ENCODE measurements at regions not wholly inside any gene's neighbourhood (a gene's known extent, or its start where the extent isn't known, plus 50 kb on each side); places are given as distances from the start of the nearest gene placed in this dataset.

DNA sequence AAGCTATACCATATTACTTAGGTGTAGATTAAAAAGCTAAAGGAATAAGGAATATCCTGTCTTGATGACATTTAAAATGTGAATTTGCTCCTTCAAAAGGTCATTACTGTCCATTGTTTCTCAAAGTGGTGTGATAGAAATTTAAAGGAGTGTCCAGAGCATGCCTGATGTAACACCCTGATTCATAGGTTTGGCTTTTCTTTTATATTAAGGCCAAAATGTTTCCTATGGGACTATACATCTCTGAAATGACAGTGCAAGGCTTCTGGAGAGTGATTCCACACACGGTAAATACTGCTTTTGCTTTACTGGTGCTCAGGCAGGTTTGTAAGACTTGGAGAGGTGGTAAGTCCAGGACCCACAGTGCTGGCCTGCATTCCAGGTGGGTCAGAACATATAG is 289.9 kb downstream of the RFC3 start:
- no peak for DNase-seq (ENCODE audit: low read depth, low spot score)

DNA sequence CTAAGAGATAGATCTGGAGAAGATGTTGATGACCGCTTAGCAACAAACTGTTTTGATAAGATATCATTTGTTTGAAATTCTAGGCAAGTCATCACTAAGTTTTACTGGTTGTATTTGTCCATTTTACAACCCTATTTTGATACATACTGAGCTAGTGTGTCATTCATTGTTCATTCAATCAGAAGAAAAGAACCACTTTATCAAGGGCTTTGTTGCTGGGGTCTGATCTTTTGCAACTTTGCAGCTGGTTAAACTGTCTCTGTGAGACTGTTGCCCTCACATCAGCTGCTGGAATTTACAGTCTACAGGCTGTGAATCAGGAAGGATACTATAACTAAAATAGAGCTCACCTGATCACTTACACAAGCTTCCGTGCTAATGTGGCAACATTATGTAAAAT is 290.5 kb downstream of the RFC3 start:
- no peak for DNase-seq (ENCODE audit: low read depth, low spot score)

DNA sequence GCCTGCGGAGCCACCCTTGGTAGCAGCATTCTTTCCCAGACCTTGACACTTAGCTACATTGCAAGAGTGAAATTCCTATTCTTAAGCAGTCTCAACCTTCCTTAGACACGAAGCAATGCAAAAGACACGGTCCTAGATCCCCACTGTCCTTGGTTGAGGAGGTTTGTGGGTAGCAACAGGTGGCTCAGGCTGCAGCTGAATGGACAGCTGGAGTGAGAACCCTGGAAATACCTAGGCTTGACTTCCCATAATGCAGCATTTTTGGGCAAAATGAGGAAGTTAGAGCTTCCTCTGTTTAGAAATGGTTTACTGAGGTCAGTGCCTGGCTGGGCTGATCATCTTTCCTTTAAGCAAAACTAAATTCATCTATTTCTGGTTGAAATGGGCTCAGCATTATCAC is 296.6 kb downstream of the RFC3 start:
- no peak for DNase-seq (ENCODE audit: low read depth, low spot score)

GRCh38 chr13:34116651-34117050 is 298.7 kb downstream of the RFC3 start:
- DNase-seq (ENCODE audit: low read depth, low spot score): no peak

DNA sequence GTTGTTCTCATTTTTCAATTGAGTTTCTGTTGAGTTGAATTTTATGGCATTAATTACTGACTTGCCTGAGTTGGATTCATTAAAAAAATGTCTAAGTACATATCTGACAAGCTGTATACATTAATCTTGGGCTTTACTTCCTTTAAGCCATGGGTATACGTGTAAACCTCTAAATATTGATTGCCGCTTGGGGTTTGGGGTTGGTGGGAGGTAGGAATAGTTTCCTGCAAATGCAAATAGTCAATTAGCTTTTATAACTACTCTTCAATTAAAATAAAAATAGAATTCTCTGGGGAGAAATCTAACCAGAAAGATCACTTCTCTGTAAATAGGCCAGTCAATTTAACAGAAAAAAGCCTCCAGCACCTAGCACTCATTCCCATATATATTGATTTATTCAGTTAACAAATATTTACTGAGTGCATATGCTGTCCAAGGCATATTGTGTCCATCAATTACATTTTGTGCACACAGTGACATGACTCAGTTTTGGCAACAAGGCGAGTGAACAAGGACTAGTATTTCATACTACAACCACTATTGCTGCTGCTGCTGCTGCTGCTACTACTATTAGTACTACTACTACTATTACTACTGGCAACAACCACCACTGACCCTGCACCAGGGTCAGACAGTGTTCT is 306.8 kb downstream of the RFC3 start:
- no peak for DNase-seq (ENCODE audit: low read depth, low spot score)

DNA sequence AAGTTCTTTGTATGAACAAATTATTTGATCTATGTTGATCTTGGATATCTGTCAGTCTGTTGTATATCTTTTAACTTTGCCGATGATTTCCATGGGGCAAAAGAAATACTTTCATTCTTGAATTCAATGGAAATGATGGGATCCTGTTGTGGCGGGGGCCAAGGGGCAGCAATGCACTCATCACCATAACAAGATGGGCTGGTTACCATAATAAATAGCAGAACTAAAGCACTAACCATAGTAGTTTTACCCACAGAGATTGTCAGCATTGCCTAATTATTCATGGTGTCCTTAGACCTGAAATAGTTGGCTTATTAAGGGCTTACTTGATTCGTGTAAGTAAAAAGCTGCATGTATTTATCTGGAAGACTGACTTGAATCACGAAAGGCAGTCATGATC is 309.6 kb downstream of the RFC3 start:
- no peak for DNase-seq (ENCODE audit: low read depth, low spot score)

- DNase-seq (ENCODE audit: low read depth, low spot score): no peak
Measured at GRCh38 chr13:34128661-34129060, 310.7 kb downstream of the RFC3 start.

GRCh38 chr13:34129436-34129835 is 311.5 kb downstream of the RFC3 start:
- DNase-seq (ENCODE audit: low read depth, low spot score): no peak

DNA sequence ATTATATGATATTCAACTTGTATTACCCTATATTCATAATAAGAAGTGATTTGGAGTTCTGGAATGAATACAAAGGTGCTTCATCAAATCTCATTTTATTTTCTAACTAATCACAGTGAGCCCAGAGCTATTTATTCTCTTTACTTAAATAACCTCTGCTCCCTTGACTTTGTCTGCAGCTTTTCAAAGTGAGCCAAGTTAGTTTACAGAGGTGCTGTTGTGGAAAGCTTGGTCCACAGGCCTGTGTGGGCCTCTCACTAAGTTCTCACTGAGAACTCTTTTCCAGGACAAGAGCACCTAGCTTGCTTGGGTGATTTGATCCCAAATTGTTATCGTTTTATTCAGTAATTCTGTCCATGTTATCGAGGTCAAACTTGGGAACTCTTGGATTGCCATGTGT is 319.3 kb downstream of the RFC3 start:
- no peak for DNase-seq (ENCODE audit: low read depth, low spot score)

- no peak for DNase-seq (ENCODE audit: low read depth, low spot score)
Measured at GRCh38 chr13:34139660-34140227, 321.8 kb downstream of the RFC3 start.

DNA sequence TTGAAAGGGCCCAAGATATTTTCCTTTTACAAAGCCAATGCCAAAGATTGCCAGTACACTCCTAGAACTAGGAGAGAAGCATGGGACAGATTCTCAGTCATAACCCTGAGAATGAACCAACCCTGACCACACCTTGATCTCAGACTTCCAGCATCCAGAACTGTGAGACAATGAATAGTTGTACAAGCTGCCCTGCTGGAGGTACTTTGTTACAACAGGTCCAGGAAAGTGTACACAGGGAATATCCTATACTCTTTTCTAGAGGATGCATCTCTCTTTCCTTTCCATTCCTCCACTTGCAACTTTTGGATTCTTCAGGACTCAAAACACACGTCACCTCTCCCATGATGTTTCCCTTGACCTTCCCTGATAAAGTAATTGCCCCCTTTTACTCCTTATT is 325.7 kb downstream of the RFC3 start:
- no peak for DNase-seq (ENCODE audit: low read depth, low spot score)

DNA sequence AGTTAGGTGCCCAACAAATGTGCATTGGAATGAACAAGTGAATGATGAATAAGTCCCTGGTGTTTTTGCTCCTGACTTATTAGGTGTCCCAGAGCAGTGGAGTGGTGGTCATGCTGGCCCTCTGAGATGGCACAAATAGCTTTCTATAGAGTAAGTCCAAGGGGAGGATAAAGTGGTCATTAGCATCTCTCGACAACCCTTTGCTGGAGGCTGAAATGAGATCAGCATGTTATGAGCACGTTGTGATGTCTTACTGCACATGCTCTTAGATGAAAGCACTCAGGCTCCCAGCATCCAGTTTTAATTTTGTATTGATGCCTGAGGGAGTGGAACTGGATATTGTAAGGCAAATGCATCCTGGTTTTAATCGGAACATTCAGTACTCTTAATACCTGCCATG is 326.2 kb downstream of the RFC3 start:
- DNase-seq (ENCODE audit: low read depth, low spot score): no peak

DNA sequence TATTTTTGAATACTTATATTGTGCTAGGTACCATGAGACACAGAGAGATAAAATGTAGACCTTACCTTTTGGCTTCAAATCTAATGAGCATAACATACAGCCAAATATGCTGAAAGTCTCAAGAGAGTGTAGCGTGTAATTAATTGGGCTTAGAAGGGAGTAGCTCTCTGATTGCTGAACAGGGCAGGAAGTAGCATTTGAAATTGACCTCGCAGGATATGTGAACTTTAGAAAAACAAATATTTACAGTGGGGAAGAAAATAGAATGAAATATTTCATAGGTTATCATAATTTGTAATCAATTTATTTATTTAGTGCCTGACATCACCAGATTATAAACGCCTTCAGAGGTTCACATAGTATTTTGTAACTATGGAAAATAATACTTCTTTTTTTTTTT is 327.1 kb downstream of the RFC3 start:
- DNase-seq (ENCODE audit: low read depth, low spot score): no peak

DNA sequence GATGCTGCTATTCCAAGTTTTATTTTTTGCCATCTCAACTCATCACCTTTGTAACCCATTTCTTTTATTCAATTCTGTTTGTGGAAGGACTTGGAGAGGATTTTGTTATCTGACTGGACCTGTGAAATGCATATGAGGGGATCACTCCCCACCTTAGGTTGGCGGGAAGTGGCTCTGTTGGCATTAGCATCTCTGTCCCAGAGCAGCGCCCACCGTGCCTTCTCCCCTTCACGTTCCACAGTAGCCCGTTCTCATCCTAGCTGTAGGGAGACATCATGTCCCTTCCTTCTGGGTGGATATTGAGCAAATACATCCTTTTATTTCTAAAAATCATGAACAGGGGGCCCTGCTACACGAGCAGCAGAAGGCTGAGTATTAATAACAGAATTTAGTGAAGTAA is 330.4 kb downstream of the RFC3 start:
- no peak for DNase-seq (ENCODE audit: low read depth, low spot score)

DNA sequence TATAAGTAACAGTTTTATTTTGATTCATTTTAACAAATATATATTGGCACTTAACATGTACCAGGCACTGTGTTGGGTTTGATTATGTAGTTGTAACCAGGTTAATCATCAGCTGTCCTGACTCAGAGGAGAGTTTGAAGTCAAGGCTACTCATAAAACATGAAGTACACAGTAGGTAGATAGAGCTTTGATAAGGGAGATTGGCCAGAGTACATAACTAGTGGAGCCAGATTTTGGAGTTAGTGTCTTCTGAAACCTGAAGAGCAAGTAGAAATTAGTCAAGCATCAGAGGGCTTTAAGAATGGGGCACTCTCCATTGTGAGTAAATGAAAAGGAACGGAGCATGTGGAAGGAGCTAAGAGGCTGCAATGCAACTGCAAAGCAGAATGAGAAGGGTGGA is 333.9 kb downstream of the RFC3 start:
- DNase-seq (ENCODE audit: low read depth, low spot score): no peak

DNA sequence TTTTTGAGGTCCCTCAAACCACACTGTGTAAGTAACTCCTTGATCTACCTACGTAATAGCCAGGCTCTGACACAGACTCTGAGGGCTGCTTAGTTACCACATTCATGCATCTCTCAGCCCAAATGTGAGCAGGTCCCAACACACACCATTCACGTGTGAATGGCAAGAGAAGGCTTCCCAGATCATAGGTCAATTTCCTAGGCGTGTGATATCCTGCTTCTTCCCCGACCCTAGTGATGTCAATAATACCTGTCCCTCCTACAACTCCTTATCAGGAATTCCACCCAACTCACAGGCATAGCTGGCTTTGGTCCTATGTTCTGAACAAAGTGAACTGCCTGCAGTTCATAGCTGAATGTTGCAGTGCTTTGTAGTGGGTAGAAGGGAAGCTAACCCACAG is 334.5 kb downstream of the RFC3 start:
- no peak for DNase-seq (ENCODE audit: low read depth, low spot score)

DNA sequence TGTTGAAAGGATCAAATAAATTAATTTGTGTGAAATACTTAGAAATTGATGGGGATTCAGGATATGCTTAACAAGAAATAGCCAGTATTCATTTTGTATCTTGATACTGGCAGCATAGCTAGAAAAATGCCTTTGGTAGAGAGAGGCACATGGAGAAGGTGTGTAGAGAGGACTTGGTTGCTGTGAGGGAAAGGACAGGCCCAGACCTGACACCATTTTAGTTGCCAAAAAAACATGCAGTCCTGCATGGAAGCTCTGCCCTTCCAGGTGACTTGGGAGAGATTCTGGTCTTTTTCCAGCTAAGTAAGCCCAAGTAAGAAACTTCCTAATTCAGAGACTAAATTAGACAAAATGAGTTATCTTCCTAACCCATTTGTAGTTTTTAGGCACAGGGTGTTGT is 335.0 kb downstream of the RFC3 start:
- no peak for DNase-seq (ENCODE audit: low read depth, low spot score)

GRCh38 chr13:34153428-34154180 is 335.7 kb downstream of the RFC3 start:
- peak; percentile 18 for DNase-seq (ENCODE audit: low read depth, low spot score)

GRCh38 chr13:34155931-34156607 is 338.1 kb downstream of the RFC3 start:
- peak; percentile 34 for DNase-seq (ENCODE audit: low read depth, low spot score)

- DNase-seq (ENCODE audit: low read depth, low spot score): peak; percentile 72
Measured at GRCh38 chr13:34156841-34157365, 339.0 kb downstream of the RFC3 start.

GRCh38 chr13:34159946-34160345 is 342.0 kb downstream of the RFC3 start:
- no peak for DNase-seq (ENCODE audit: low read depth, low spot score)

DNA sequence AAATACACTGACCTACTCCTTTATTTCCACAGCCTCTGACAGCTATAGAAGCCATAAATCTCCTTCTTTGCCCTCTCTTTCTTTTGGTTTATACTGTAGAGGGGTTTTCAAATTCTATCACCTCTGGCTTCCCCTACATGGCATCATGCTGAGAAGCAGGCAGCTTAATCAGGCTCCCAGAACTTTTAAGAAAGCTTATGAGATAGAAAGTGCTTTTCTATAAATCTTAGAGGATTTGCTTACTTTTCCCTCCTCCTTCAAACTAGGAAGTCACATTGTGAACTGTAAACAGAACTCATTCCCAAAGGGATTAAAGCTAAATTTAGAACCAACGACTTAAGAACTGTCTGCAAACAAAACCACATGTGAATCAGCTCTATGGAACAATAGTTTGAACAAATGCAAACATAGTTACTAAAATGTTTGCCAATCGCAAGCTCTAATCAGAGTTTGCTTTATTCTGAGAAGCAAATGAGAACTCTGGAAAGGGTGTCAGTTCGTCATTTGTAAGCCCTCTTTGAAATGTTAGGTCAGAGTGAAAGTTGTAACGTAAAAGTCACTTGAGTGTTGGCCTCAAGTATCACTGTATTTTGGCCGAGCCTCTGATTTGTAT is 344.1 kb downstream of the RFC3 start:
- DNase-seq (ENCODE audit: low read depth, low spot score): no peak

Data from ELF-1 (cell line).